K562 (cell line): ENCODE measurements at regions not wholly inside any gene's neighbourhood (a gene's known extent, or its start where the extent isn't known, plus 50 kb on each side); places are given as distances from the start of the nearest gene placed in this dataset.

Experiments
- ATAC-seq: fragments of 200-7000 bp; cut with Tn5 transposase; 3 replicates; pipeline ENCODE4 v1.9.1; 2020; ENCODE audit warnings: moderate library complexity
- BruUV-seq: library from RNA; stranded (reverse); fragments of 400-500 nt; replicated peaks from 2 replicates; lab custom pipeline; 2021; lab: Mats Ljungman, UMichigan
- CTCF ChIA-PET: fragments of 300-600 bp; formaldehyde crosslinking; extraction: SDS; loops from one replicate; lab custom pipeline; 2021; ENCODE audit warnings: low intra/inter-chr PET ratio; lab: Yijun Ruan, JAX
- POLR2A ChIA-PET: fragments of 300-600, 350-650 bp; sonication (Branson Sonifier 250); formaldehyde crosslinking; extraction: SDS; loops from one replicate; lab custom pipeline; 2021; ENCODE audit warnings: antibody characterized with exemption, inconsistent platforms; lab: Yijun Ruan, JAX
- DNase-seq, 4 experiments: peaks; one replicate each; pipeline versions ENCODE4 v3.0.0 to v3.0.0-alpha.2; 2011 to 2018; ENCODE audit warnings: low spot score in 3 of 4, mixed read lengths in 3 of 4; ENCODE audit errors: extremely low read depth in 1 of 4
- FAIRE-seq: peaks from 2 replicates; lab custom pipeline; 2011; peaks lifted over from hg19 to GRCh38; lab: Jason Lieb, UNC
- H2AFZ ChIP-seq: 2 replicates; pipeline ENCODE4 v1.6.0; 2011; ENCODE audit warnings: low read depth, low read length, control low read depth, inconsistent platforms
- H3K27ac ChIP-seq: fragments of 200-600 bp; 3 replicates; pipeline ENCODE4 v1.8.0; 2011; ENCODE audit warnings: low read depth, mild to moderate bottlenecking, control low read depth, inconsistent platforms, low read length, moderate library complexity, mixed read lengths; ENCODE audit errors: extremely low read depth
- H3K27me3 ChIP-seq, 2 experiments: fragments of 300-600 bp in 1 of 2; 2 replicates in 1 of 2; 3 replicates in 1 of 2; pipeline versions ENCODE4 v1.6.0 to v1.8.0; 2011; ENCODE audit warnings: inconsistent platforms in 2 of 2, low read length in 2 of 2, mild to moderate bottlenecking in 1 of 2, mixed read lengths in 1 of 2, moderate library complexity in 1 of 2; ENCODE audit not compliant: control insufficient read depth in 2 of 2, insufficient read depth in 2 of 2
- H3K36me3 ChIP-seq: fragments of 300-600 bp; 3 replicates; pipeline ENCODE4 v1.8.0; 2011; ENCODE audit warnings: mild to moderate bottlenecking, low read length, inconsistent platforms; ENCODE audit not compliant: control insufficient read depth, insufficient read depth
- H3K4me1 ChIP-seq, 2 experiments: fragments of 200-600 bp in 1 of 2; replicated peaks in 1 of 2; 2 replicates in 1 of 2; 3 replicates in 1 of 2; pipeline versions ENCODE4 v1.5.1 to v1.8.0; 2011; ENCODE audit warnings: inconsistent platforms in 2 of 2, low read length in 2 of 2, mild to moderate bottlenecking in 1 of 2, mixed read lengths in 1 of 2, moderate library complexity in 1 of 2; ENCODE audit not compliant: control insufficient read depth in 2 of 2, insufficient read depth in 2 of 2
- H3K4me2 ChIP-seq: 2 replicates; pipeline ENCODE4 v1.6.1; 2011; ENCODE audit warnings: low read length, control low read depth, inconsistent platforms, mixed read lengths; ENCODE audit not compliant: insufficient read depth
- H3K4me3 ChIP-seq: fragments of 200-600 bp; sonication (generic), shearing (Covaris generic); 2 replicates; pipeline ENCODE4 v1.5.1; 2016; ENCODE audit warnings: control low read depth, inconsistent platforms
- H3K79me2 ChIP-seq: fragments of 200-600 bp; 3 replicates; pipeline ENCODE4 v1.8.0; 2011; ENCODE audit warnings: low read length, inconsistent platforms; ENCODE audit not compliant: control insufficient read depth, insufficient read depth
- H3K9ac ChIP-seq, 2 experiments: 2 replicates each; pipeline versions ENCODE4 v1.6.0 to v1.6.1; 2011; ENCODE audit warnings: low read depth in 2 of 2, low read length in 2 of 2, control low read depth in 1 of 2, inconsistent platforms in 1 of 2, mild to moderate bottlenecking in 1 of 2, mixed read lengths in 1 of 2; ENCODE audit not compliant: insufficient read depth in 1 of 2
- H3K9me1 ChIP-seq: one replicate; pipeline ENCODE4 v1.6.0; 2011; ENCODE audit warnings: inconsistent platforms, mild to moderate bottlenecking, low read length, moderate library complexity; ENCODE audit not compliant: control insufficient read depth, insufficient read depth
- H3K9me3 ChIP-seq: replicated peaks from 2 replicates; pipeline ENCODE4 v1.5.1; 2011; ENCODE audit warnings: low read depth, low read length, inconsistent platforms; ENCODE audit not compliant: control insufficient read depth, insufficient read depth
- H4K20me1 ChIP-seq: replicated peaks from 2 replicates; pipeline ENCODE4 v1.6.1; 2011; ENCODE audit warnings: low read length, inconsistent platforms, mixed read lengths; ENCODE audit not compliant: control insufficient read depth, insufficient read depth
- BHLHE40 ChIP-seq: IDR thresholded peaks from 2 replicates; pipeline ENCODE4 v1.6.1; 2011; ENCODE audit warnings: low read length, improper control_type of control experiment
- CREM ChIP-seq: IDR thresholded peaks from 2 replicates; pipeline ENCODE4 v1.6.1; 2014; ENCODE audit warnings: antibody characterized with exemption, low read depth
- EP400 ChIP-seq: fragments of 450-650 bp; IDR thresholded peaks from 2 replicates; pipeline ENCODE4 v1.6.1; 2017; ENCODE audit warnings: antibody characterized with exemption, mild to moderate bottlenecking, moderate library complexity
- FIP1L1 ChIP-seq: fragments of 200-400 bp; formaldehyde crosslinking; IDR thresholded peaks from 2 replicates; pipeline ENCODE4 v1.6.1; 2018; ENCODE audit warnings: mild to moderate bottlenecking, low read depth, low read length; ENCODE audit not compliant: poor library complexity, severe bottlenecking
- HMG20A ChIP-seq: fragments of 450-650 bp; formaldehyde crosslinking; conservative IDR thresholded peaks from 2 replicates; pipeline ENCODE4 v1.4.0; 2020; ENCODE audit warnings: mild to moderate bottlenecking, mixed read lengths
- MTA2 ChIP-seq: fragments of 450-650 bp; IDR thresholded peaks from 2 replicates; pipeline ENCODE4 v1.6.1; 2016; ENCODE audit warnings: low read depth
- PCBP1 ChIP-seq: fragments of 200-400 bp; formaldehyde crosslinking; IDR thresholded peaks from 2 replicates; pipeline ENCODE4 v1.6.1; 2018; ENCODE audit warnings: mild to moderate bottlenecking, low read depth, low read length; ENCODE audit not compliant: poor library complexity, severe bottlenecking
- RBM15 ChIP-seq: fragments of 200-400 bp; formaldehyde crosslinking; IDR thresholded peaks from 2 replicates; pipeline ENCODE4 v1.6.1; 2018; ENCODE audit warnings: mild to moderate bottlenecking, low read length, moderate library complexity; ENCODE audit not compliant: insufficient read depth
- SAFB2 ChIP-seq: fragments of 200-400 bp; formaldehyde crosslinking; IDR thresholded peaks from 2 replicates; pipeline ENCODE4 v1.6.1; 2018; ENCODE audit warnings: borderline replicate concordance, low read length, low read depth, moderate library complexity; ENCODE audit not compliant: severe bottlenecking
- SP1 ChIP-seq: sonication (generic); formaldehyde crosslinking; IDR thresholded peaks from 2 replicates; pipeline ENCODE4 v1.8.1; 2022; ENCODE audit warnings: mild to moderate bottlenecking, missing genetic modification reagents
- ZFPM2 ChIP-seq: fragments of 250-450 bp; sonication (Bioruptor Pico); IDR thresholded peaks from 2 replicates; pipeline ENCODE4 v1.5.1; 2022; ENCODE audit warnings: mild to moderate bottlenecking
- ZNF143 ChIP-seq: sonication (generic); formaldehyde crosslinking; IDR thresholded peaks from 2 replicates; pipeline ENCODE4 v1.9.0; 2022; ENCODE audit warnings: mild to moderate bottlenecking, missing genetic modification reagents
- ZNF764 ChIP-seq: fragments of 250-450 bp; sonication (Bioruptor Pico); IDR thresholded peaks from 2 replicates; pipeline ENCODE4 v1.4.0; 2020; ENCODE audit warnings: low read depth, mild to moderate bottlenecking, moderate library complexity
- ZNF79 ChIP-seq: fragments of 250-450 bp; sonication (Bioruptor Pico); IDR thresholded peaks from 2 replicates; pipeline ENCODE4 v1.4.0; 2020; ENCODE audit warnings: low read depth, mild to moderate bottlenecking, moderate library complexity
- WGBS: fragments of 100-300 bp; shearing (Covaris generic); methylation state at CpG from one replicate; pipeline ENCODE4 v1.1.6; 2016; ENCODE audit warnings: low coverage, mixed read lengths; ENCODE audit not compliant: insufficient coverage; ENCODE audit errors: missing lambda C conversion rate; 5-methylcytosine and 5-hydroxymethylcytosine counted together
- in situ Hi-C: fragments of 300-500 bp; cut with MboI; formaldehyde crosslinking; loops from 4 replicates; pipeline ENCODE4 v1.15.0; 2018; ENCODE audit warnings: inconsistent platforms, mixed read lengths
- intact Hi-C: fragments of 100-400 bp; cut with micrococcal nuclease; formaldehyde crosslinking; loops from 2 replicates; pipeline ENCODE4 v1.14.2; 2022
- TF ChIP-seq, protein P1 (sequence below): fragments of 450-650 bp; IDR thresholded peaks from 2 replicates; pipeline ENCODE4 v1.6.1; 2016; ENCODE audit warnings: missing biosample characterization, missing genetic modification characterization
- TF ChIP-seq, protein P2 (sequence below): fragments of 450-650 bp; formaldehyde crosslinking; IDR thresholded peaks from 2 replicates; pipeline ENCODE4 v1.4.0; 2022; ENCODE audit warnings: missing genetic modification characterization
- TF ChIP-seq, protein P3 (sequence below): fragments of 250-450 bp; sonication (Bioruptor Pico); IDR thresholded peaks from 2 replicates; pipeline ENCODE4 v1.5.0; 2021; ENCODE audit warnings: mild to moderate bottlenecking, borderline replicate concordance
- TF ChIP-seq, protein P4 (sequence below): fragments of 250-450 bp; sonication (Bioruptor Pico); IDR thresholded peaks from 2 replicates; pipeline ENCODE4 v1.8.0; 2022; ENCODE audit warnings: inconsistent platforms, mild to moderate bottlenecking, moderate library complexity, borderline replicate concordance

DNA sequence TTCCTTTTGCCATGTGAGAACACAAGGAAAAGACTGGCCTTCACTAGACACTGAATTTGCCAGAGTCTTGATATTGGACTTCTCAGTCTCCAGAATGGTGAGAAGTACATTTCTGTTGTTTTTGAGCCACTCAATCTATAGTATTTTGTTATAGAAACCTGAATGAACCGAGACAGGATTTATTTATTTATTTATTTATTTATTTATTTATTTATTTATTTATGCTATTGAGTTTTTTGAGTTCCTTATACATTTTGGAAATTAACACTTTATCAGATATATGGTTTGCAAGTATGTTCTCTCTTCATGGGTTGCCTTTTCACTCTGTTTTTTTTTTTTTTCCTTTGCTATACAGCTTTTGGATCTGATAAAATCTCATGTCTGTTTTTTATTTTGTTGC lies 319.0 kb upstream of the PCDH20 start (continued):
- TF ChIP-seq, protein P1, sequence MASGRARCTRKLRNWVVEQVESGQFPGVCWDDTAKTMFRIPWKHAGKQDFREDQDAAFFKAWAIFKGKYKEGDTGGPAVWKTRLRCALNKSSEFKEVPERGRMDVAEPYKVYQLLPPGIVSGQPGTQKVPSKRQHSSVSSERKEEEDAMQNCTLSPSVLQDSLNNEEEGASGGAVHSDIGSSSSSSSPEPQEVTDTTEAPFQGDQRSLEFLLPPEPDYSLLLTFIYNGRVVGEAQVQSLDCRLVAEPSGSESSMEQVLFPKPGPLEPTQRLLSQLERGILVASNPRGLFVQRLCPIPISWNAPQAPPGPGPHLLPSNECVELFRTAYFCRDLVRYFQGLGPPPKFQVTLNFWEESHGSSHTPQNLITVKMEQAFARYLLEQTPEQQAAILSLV (tag), result no peak
- TF ChIP-seq RBM15, result no peak
- TF ChIP-seq ZFPM2 (CRISPR knock-in tag), result no peak
- TF ChIP-seq PCBP1, result no peak
- TF ChIP-seq, protein P2, sequence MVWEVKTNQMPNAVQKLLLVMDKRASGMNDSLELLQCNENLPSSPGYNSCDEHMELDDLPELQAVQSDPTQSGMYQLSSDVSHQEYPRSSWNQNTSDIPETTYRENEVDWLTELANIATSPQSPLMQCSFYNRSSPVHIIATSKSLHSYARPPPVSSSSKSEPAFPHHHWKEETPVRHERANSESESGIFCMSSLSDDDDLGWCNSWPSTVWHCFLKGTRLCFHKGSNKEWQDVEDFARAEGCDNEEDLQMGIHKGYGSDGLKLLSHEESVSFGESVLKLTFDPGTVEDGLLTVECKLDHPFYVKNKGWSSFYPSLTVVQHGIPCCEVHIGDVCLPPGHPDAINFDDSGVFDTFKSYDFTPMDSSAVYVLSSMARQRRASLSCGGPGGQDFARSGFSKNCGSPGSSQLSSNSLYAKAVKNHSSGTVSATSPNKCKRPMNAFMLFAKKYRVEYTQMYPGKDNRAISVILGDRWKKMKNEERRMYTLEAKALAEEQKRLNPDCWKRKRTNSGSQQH, result no peak
- TF ChIP-seq ZNF79 (CRISPR knock-in tag), result no peak
- TF ChIP-seq BHLHE40, result no peak
- no peak for TF ChIP-seq EP400
- TF ChIP-seq ZNF764 (CRISPR knock-in tag), result no peak
- TF ChIP-seq SAFB2, result no peak

DNA sequence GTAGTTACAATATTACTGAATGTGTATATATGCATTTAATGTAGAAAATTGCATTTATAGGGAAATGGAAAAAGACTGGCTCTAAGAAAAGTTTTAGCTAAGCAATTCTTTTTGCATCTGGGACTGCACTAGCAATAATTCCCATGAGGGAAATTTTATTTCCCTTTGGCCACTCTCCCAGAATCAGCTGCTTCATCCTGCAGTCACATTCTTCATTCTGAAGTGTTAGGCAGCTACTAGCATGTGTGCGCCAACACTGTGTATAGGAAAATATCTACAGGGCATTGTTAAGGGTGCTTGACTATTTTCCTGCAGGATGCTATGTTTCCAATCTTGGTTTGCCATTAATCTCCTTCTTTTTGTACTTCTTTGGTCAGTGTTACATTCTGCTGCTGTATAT lies 312.8 kb upstream of the PCDH20 start:
- 0% methylated on average over 1 of the region's 1 CpG for WGBS
- intact Hi-C loops, result no loop called here
- ChIA-PET CTCF (no interaction called here), POLR2A (no interaction called here)
- Histone ChIP-seq H3K9ac (no peak overlapping the region), H3K4me3 (no peak overlapping the region), H3K9me3 (no peaks in the 10 kb centered on the region), H4K20me1 (no peaks in the 10 kb centered on the region), H3K36me3 (no peaks in the 10 kb centered on the region), H2AFZ (no peak overlapping the region), H3K9me1 (no peaks in the 10 kb centered on the region), H3K4me1 (no peaks in the 10 kb centered on the region), H3K79me2 (no peaks in the 10 kb centered on the region), H3K27ac (no peak overlapping the region), H3K27me3 (no peaks in the 10 kb centered on the region), H3K4me2 (no peak overlapping the region)
- in situ Hi-C loops, result no loop called here
- FAIRE-seq (no peak), ATAC-seq (no peak), DNase-seq (no peak)
- BruUV-seq, result no TSS peak
- no peak for TF ChIP-seq SP1 (CRISPR knock-in tag)
- no peak for TF ChIP-seq ZNF143 (CRISPR knock-in tag)
- TF ChIP-seq BHLHE40, result no peak
- TF ChIP-seq CREM, result no peak
- TF ChIP-seq FIP1L1, result no peak
- no peak for TF ChIP-seq HMG20A (CRISPR knock-in tag)
- TF ChIP-seq, protein P3, sequence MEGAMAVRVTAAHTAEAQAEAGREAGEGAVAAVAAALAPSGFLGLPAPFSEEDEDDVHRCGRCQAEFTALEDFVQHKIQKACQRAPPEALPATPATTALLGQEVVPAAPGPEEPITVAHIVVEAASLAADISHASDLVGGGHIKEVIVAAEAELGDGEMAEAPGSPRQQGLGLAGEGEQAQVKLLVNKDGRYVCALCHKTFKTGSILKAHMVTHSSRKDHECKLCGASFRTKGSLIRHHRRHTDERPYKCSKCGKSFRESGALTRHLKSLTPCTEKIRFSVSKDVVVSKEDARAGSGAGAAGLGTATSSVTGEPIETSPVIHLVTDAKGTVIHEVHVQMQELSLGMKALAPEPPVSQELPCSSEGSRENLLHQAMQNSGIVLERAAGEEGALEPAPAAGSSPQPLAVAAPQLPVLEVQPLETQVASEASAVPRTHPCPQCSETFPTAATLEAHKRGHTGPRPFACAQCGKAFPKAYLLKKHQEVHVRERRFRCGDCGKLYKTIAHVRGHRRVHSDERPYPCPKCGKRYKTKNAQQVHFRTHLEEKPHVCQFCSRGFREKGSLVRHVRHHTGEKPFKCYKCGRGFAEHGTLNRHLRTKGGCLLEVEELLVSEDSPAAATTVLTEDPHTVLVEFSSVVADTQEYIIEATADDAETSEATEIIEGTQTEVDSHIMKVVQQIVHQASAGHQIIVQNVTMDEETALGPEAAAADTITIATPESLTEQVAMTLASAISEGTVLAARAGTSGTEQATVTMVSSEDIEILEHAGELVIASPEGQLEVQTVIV (CRISPR knock-in tag), result no peak
- no peak for TF ChIP-seq MTA2
- TF ChIP-seq, protein P4, sequence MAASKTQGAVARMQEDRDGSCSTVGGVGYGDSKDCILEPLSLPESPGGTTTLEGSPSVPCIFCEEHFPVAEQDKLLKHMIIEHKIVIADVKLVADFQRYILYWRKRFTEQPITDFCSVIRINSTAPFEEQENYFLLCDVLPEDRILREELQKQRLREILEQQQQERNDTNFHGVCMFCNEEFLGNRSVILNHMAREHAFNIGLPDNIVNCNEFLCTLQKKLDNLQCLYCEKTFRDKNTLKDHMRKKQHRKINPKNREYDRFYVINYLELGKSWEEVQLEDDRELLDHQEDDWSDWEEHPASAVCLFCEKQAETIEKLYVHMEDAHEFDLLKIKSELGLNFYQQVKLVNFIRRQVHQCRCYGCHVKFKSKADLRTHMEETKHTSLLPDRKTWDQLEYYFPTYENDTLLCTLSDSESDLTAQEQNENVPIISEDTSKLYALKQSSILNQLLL (CRISPR knock-in tag), result no peak
